ENCODE measurements at regions not wholly inside any gene's neighbourhood (a gene's known extent, or its start where the extent isn't known, plus 50 kb on each side); places are given as distances from the start of the nearest gene placed in this dataset.

- no peak for TF ChIP-seq ZNF426 (tag by site-specific recombination; IDR thresholded peaks at IDR 0.05)
Measured at GRCh38 chr14:95426116-95426475, 90.4 kb downstream of the SYNE3 start (continued).

- Histone ChIP-seq H3K36me3 (ENCODE audit: control insufficient read depth in 2 of 2, insufficient read depth in 1 of 2, low read length in 2 of 2) (no peaks in the 10 kb centered on the region), H3K4me3 (ENCODE audit: low read depth, low read length) (no peak overlapping the region), H3K27ac (ENCODE audit: extremely low read depth, low read depth, low read length) (no peak overlapping the region), H3K9me3 (ENCODE audit: control insufficient read depth, insufficient read depth, low read depth, low read length) (no peaks in the 10 kb centered on the region), H3K4me1 (ENCODE audit: control insufficient read depth, insufficient read depth, low read length) (no peaks in the 10 kb centered on the region)
- ChIA-PET CTCF (interaction anchor here (0.7 to 1.8 kb wide), 5 partner anchors 11 to 511 kb away, joined by 3 to 8 read pairs (median 4); no protein-coding TSS in a partner anchor), POLR2A (no interaction called here)
- TF ChIP-seq ZNF132 (tag by site-specific recombination; IDR thresholded peaks at IDR 0.05; ENCODE audit: borderline replicate concordance) (no peak), ZNF692 (tag by site-specific recombination; IDR thresholded peaks at IDR 0.05) (no peak), ZNF623 (tag by site-specific recombination; IDR thresholded peaks at IDR 0.05) (no peak)
- TF ChIP-seq, protein P1, sequence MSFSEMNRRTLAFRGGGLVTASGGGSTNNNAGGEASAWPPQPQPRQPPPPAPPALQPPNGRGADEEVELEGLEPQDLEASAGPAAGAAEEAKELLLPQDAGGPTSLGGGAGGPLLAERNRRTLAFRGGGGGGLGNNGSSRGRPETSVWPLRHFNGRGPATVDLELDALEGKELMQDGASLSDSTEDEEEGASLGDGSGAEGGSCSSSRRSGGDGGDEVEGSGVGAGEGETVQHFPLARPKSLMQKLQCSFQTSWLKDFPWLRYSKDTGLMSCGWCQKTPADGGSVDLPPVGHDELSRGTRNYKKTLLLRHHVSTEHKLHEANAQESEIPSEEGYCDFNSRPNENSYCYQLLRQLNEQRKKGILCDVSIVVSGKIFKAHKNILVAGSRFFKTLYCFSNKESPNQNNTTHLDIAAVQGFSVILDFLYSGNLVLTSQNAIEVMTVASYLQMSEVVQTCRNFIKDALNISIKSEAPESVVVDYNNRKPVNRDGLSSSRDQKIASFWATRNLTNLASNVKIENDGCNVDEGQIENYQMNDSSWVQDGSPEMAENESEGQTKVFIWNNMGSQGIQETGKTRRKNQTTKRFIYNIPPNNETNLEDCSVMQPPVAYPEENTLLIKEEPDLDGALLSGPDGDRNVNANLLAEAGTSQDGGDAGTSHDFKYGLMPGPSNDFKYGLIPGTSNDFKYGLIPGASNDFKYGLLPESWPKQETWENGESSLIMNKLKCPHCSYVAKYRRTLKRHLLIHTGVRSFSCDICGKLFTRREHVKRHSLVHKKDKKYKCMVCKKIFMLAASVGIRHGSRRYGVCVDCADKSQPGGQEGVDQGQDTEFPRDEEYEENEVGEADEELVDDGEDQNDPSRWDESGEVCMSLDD (tag by site-specific recombination; IDR thresholded peaks at IDR 0.05), result no peak
Measured at GRCh38 chr14:95425369-95426115, 90.9 kb downstream of the SYNE3 start.

DNA sequence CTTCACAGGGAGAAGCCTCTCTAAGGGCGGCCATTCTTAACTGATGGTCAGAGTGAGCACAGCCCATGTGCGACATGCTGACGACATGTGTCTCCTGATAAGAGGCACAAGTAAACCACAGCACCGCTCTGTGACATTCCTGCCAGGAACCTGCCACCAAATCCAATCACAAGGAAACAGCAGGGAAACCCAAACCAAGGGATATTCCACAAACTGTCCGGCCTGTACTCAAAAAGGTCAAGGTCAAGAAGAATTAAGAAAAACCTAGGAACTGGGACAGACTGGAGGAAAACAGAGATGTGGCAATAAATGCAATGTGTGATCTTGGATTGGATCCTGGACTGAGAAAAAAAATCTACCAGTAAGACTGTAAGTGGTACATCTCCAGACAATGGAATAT is 91.9 kb downstream of the SYNE3 start:
- Histone ChIP-seq H3K9me3 (ENCODE audit: control insufficient read depth, insufficient read depth, low read depth, low read length) (no peaks in the 10 kb centered on the region), H3K4me3 (ENCODE audit: low read depth, low read length) (no peak overlapping the region), H3K36me3 (ENCODE audit: control insufficient read depth in 2 of 2, insufficient read depth in 1 of 2, low read length in 2 of 2) (no peaks in the 10 kb centered on the region), H3K27ac (ENCODE audit: extremely low read depth, low read depth, low read length) (no peak overlapping the region), H3K4me1 (ENCODE audit: control insufficient read depth, insufficient read depth, low read length) (no peaks in the 10 kb centered on the region)
- POLR2A ChIA-PET, result no interaction called here
- CTCF ChIA-PET, result no interaction called here
- TF ChIP-seq, protein P2, sequence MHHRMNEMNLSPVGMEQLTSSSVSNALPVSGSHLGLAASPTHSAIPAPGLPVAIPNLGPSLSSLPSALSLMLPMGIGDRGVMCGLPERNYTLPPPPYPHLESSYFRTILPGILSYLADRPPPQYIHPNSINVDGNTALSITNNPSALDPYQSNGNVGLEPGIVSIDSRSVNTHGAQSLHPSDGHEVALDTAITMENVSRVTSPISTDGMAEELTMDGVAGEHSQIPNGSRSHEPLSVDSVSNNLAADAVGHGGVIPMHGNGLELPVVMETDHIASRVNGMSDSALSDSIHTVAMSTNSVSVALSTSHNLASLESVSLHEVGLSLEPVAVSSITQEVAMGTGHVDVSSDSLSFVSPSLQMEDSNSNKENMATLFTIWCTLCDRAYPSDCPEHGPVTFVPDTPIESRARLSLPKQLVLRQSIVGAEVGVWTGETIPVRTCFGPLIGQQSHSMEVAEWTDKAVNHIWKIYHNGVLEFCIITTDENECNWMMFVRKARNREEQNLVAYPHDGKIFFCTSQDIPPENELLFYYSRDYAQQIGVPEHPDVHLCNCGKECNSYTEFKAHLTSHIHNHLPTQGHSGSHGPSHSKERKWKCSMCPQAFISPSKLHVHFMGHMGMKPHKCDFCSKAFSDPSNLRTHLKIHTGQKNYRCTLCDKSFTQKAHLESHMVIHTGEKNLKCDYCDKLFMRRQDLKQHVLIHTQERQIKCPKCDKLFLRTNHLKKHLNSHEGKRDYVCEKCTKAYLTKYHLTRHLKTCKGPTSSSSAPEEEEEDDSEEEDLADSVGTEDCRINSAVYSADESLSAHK (tag by site-specific recombination; IDR thresholded peaks at IDR 0.05), result no peak
- TF ChIP-seq ZNF394 (tag by site-specific recombination; IDR thresholded peaks at IDR 0.05; ENCODE audit: borderline replicate concordance), result no peak
- TF ChIP-seq ZNF366 (tag by site-specific recombination; conservative IDR thresholded peaks at IDR 0.05), result no peak
- TF ChIP-seq ZNF398 (tag by site-specific recombination; IDR thresholded peaks at IDR 0.05), result no peak
- TF ChIP-seq ZNF404 (tag by site-specific recombination; IDR thresholded peaks at IDR 0.05), result no peak
- TF ChIP-seq ZNF777 (tag by site-specific recombination; IDR thresholded peaks at IDR 0.05; ENCODE audit: borderline replicate concordance), result no peak
- no peak for TF ChIP-seq ZNF549 (tag by site-specific recombination; IDR thresholded peaks at IDR 0.05)
- TF ChIP-seq ZNF558 (tag by site-specific recombination; IDR thresholded peaks at IDR 0.05), result no peak
- TF ChIP-seq ZNF518A (tag by site-specific recombination; conservative IDR thresholded peaks at IDR 0.05; ENCODE audit: low read depth), result no peak
- TF ChIP-seq SP2 (tag by site-specific recombination; IDR thresholded peaks at IDR 0.05), result no peak
- TF ChIP-seq, protein P3, sequence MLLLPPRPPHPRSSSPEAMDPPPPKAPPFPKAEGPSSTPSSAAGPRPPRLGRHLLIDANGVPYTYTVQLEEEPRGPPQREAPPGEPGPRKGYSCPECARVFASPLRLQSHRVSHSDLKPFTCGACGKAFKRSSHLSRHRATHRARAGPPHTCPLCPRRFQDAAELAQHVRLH (tag by site-specific recombination; IDR thresholded peaks at IDR 0.05), result no peak

All from HEK293 (cell line).